Loucy (cell line): ENCODE measurements at regions not wholly inside any gene's neighbourhood (a gene's known extent, or its start where the extent isn't known, plus 50 kb on each side); places are given as distances from the start of the nearest gene placed in this dataset.

Experiments
- EZH2phosphoT487 ChIP-seq: fragments of 200-600 bp; IDR thresholded peaks from 2 replicates; pipeline ENCODE4 v1.6.1; 2018; ENCODE audit warnings: antibody characterized with exemption, mild to moderate bottlenecking, moderate library complexity, borderline replicate concordance
- TF ChIP-seq, protein P1 (sequence below): fragments of 200-600 bp; sonication (generic); conservative IDR thresholded peaks from 2 replicates; pipeline ENCODE4 v1.5.1; 2014; ENCODE audit warnings: mild to moderate bottlenecking, antibody characterized with exemption, low read length

GRCh38 chr2:236919209-236919608 lies 166.5 kb upstream of the COPS8 start:
- TF ChIP-seq, protein P1, sequence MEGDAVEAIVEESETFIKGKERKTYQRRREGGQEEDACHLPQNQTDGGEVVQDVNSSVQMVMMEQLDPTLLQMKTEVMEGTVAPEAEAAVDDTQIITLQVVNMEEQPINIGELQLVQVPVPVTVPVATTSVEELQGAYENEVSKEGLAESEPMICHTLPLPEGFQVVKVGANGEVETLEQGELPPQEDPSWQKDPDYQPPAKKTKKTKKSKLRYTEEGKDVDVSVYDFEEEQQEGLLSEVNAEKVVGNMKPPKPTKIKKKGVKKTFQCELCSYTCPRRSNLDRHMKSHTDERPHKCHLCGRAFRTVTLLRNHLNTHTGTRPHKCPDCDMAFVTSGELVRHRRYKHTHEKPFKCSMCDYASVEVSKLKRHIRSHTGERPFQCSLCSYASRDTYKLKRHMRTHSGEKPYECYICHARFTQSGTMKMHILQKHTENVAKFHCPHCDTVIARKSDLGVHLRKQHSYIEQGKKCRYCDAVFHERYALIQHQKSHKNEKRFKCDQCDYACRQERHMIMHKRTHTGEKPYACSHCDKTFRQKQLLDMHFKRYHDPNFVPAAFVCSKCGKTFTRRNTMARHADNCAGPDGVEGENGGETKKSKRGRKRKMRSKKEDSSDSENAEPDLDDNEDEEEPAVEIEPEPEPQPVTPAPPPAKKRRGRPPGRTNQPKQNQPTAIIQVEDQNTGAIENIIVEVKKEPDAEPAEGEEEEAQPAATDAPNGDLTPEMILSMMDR = no peak
- no peak for TF ChIP-seq EZH2phosphoT487
